Endothelial cell of umbilical vein (primary cell): ENCODE measurements at regions not wholly inside any gene's neighbourhood (a gene's known extent, or its start where the extent isn't known, plus 50 kb on each side); places are given as distances from the start of the nearest gene placed in this dataset.

Experiments
- BruUV-seq: library from RNA; stranded (reverse); fragments of 400-500 nt; replicated peaks from 2 replicates; lab custom pipeline; 2021; lab: Mats Ljungman, UMichigan
- CTCF ChIA-PET: fragments of 300-600, 350-600 bp; sonication (Branson Sonifier 250); formaldehyde crosslinking; loops from one replicate; lab custom pipeline; 2021; ENCODE audit warnings: antibody characterized with exemption, inconsistent platforms; lab: Charles Lee
- POLR2A ChIA-PET: fragments of 300-600, 350-600 bp; sonication (Branson Sonifier 250); formaldehyde crosslinking; loops from one replicate; lab custom pipeline; 2021; ENCODE audit warnings: antibody characterized with exemption, inconsistent platforms; lab: Charles Lee
- DNase-seq: peaks from one replicate; pipeline ENCODE4 v3.0.0-alpha.2; 2011; ENCODE audit warnings: low read depth, low spot score
- FAIRE-seq: peaks from 2 replicates; lab custom pipeline; 2011; peaks lifted over from hg19 to GRCh38; lab: Jason Lieb, UNC
- H2AFZ ChIP-seq: 2 replicates; pipeline ENCODE4 v1.6.0; 2012; ENCODE audit warnings: low read depth, low read length, control low read depth, inconsistent platforms
- H3K27ac ChIP-seq: 2 replicates; pipeline ENCODE4 v1.5.1; 2011; ENCODE audit warnings: low read depth, mild to moderate bottlenecking, control low read depth, low read length, moderate library complexity; ENCODE audit not compliant: insufficient read depth
- H3K27me3 ChIP-seq, 2 experiments: 2 replicates each; pipeline versions ENCODE4 v1.6.0 to v1.6.1; 2011; ENCODE audit warnings: low read length in 2 of 2, mixed read lengths in 1 of 2; ENCODE audit not compliant: control insufficient read depth in 2 of 2, insufficient read depth in 2 of 2
- H3K36me3 ChIP-seq, 2 experiments: 2 replicates in 1 of 2; 3 replicates in 1 of 2; pipeline ENCODE4 v1.5.1; 2011; ENCODE audit warnings: low read length in 2 of 2, mild to moderate bottlenecking in 1 of 2, moderate library complexity in 1 of 2; ENCODE audit not compliant: control insufficient read depth in 2 of 2, insufficient read depth in 2 of 2; ENCODE audit errors: extremely low read depth in 1 of 2
- H3K4me1 ChIP-seq: 3 replicates; pipeline ENCODE4 v1.5.1; 2011; ENCODE audit warnings: mild to moderate bottlenecking, low read length; ENCODE audit not compliant: control insufficient read depth, insufficient read depth; ENCODE audit errors: extremely low read depth
- H3K4me2 ChIP-seq: 2 replicates; pipeline ENCODE4 v1.6.1; 2011; ENCODE audit warnings: low read length, control low read depth, mixed read lengths; ENCODE audit not compliant: insufficient read depth
- H3K4me3 ChIP-seq, 3 experiments: fragments of 200-600 bp in 1 of 3; sonication (generic), shearing (Covaris generic) in 1 of 3; replicated peaks in 1 of 3; 2 replicates each; pipeline ENCODE4 v1.5.1; 2011 to 2016; ENCODE audit warnings: control low read depth in 3 of 3, low read length in 3 of 3, mild to moderate bottlenecking in 2 of 3, inconsistent platforms in 1 of 3, low read depth in 1 of 3, moderate library complexity in 1 of 3; ENCODE audit not compliant: insufficient read depth in 1 of 3
- H3K79me2 ChIP-seq: 2 replicates; pipeline ENCODE4 v1.6.0; 2012; ENCODE audit warnings: low read length, inconsistent platforms; ENCODE audit not compliant: control insufficient read depth, insufficient read depth
- H3K9ac ChIP-seq: replicated peaks from 2 replicates; pipeline ENCODE3; 2011; ENCODE audit warnings: low read length, control low read depth; ENCODE audit not compliant: insufficient read depth; ENCODE audit errors: extremely low read depth
- H3K9me1 ChIP-seq: replicated peaks from 3 replicates; pipeline ENCODE4 v1.6.0; 2011; ENCODE audit warnings: mild to moderate bottlenecking, low read length; ENCODE audit not compliant: control insufficient read depth, insufficient read depth; ENCODE audit errors: extremely low read depth
- H3K9me3 ChIP-seq: replicated peaks from 2 replicates; pipeline ENCODE4 v1.5.1; 2012; ENCODE audit warnings: low read length, inconsistent platforms; ENCODE audit not compliant: control insufficient read depth, insufficient read depth
- H4K20me1 ChIP-seq: replicated peaks from 2 replicates; pipeline ENCODE3; 2011; ENCODE audit warnings: mild to moderate bottlenecking, low read length; ENCODE audit not compliant: control insufficient read depth, insufficient read depth; ENCODE audit errors: extremely low read depth
- CTCF ChIP-seq, 2 donors: IDR thresholded peaks; 1 replicate in 1 of 2; 2 replicates in 1 of 2; pipeline ENCODE4 v1.5.1; 2011; ENCODE audit warnings: low read length in 2 of 2, mild to moderate bottlenecking in 2 of 2, moderate library complexity in 2 of 2, control low read depth in 1 of 2, inconsistent platforms in 1 of 2, low read depth in 1 of 2; ENCODE audit not compliant: insufficient read depth in 1 of 2; ENCODE audit errors: extremely low read depth in 1 of 2
- EZH2 ChIP-seq: IDR thresholded peaks from 2 replicates; pipeline ENCODE4 v1.6.1; 2012; ENCODE audit warnings: borderline replicate concordance, low read depth, mild to moderate bottlenecking, moderate library complexity, low read length, inconsistent platforms; ENCODE audit not compliant: severe bottlenecking
- FOS ChIP-seq: IDR thresholded peaks from 2 replicates; pipeline ENCODE4 v1.6.1; 2011; ENCODE audit warnings: mild to moderate bottlenecking, low read length, moderate library complexity, borderline replicate concordance; ENCODE audit not compliant: insufficient read depth
- GATA2 ChIP-seq: IDR thresholded peaks from 2 replicates; pipeline ENCODE4 v1.7.0; 2011; ENCODE audit warnings: low read depth, mild to moderate bottlenecking, moderate library complexity, mixed read lengths, low read length; ENCODE audit not compliant: insufficient read length, insufficient read depth
- JUN ChIP-seq: IDR thresholded peaks from 2 replicates; pipeline ENCODE4 v1.6.1; 2011; ENCODE audit warnings: borderline replicate concordance, low read depth; ENCODE audit not compliant: insufficient read length, insufficient read depth
- MYC ChIP-seq: IDR thresholded peaks from one replicate; pipeline ENCODE4 v1.6.1; 2011; ENCODE audit warnings: mild to moderate bottlenecking, low read depth, low read length
- POLR2A ChIP-seq: IDR thresholded peaks from 2 replicates; pipeline ENCODE4 v1.6.1; 2012; ENCODE audit warnings: low read depth, mild to moderate bottlenecking, control low read depth, low read length
- POLR2AphosphoS5 ChIP-seq: IDR thresholded peaks from 2 replicates; pipeline ENCODE4 v1.6.1; 2012; ENCODE audit warnings: low read depth, mild to moderate bottlenecking, control low read depth, low read length, moderate library complexity; ENCODE audit not compliant: insufficient read depth
- dilution Hi-C: fragments of 300-500 bp; cut with MboI; formaldehyde crosslinking; loops from one replicate; pipeline ENCODE4 v1.15.0; 2019; ENCODE audit warnings: low sequenced_read_pairs; ENCODE audit not compliant: extremely low pct_ligation_motif_present
- intact Hi-C: fragments of 100-400 bp; cut with micrococcal nuclease; formaldehyde crosslinking; loops from one replicate; pipeline ENCODE4 v1.10.0; 2022
- TF ChIP-seq, protein P1 (sequence below): IDR thresholded peaks from 2 replicates; pipeline ENCODE4 v1.6.1; 2011; ENCODE audit not compliant: insufficient read depth, insufficient read length

- Histone ChIP-seq H3K27me3 (peaks cover 0 to 10% of the 10 kb centered on the region in 2 experiments), H3K4me3 (no peak overlapping the region), H3K4me1 (no peaks in the 10 kb centered on the region), H2AFZ (no peak overlapping the region), H3K9ac (no peak overlapping the region), H4K20me1 (no peaks in the 10 kb centered on the region), H3K36me3 (no peaks in the 10 kb centered on the region), H3K9me3 (no peaks in the 10 kb centered on the region), H3K4me2 (no peak overlapping the region), H3K79me2 (no peaks in the 10 kb centered on the region), H3K9me1 (no peaks in the 10 kb centered on the region), H3K27ac (no peak overlapping the region)
- FAIRE-seq (no peak), DNase-seq (no peak)
- CTCF ChIA-PET = no interaction called here
- no TSS peak for BruUV-seq
- dilution Hi-C loops (no loop called here), intact Hi-C loops (no loop called here)
- TF ChIP-seq, protein P1, sequence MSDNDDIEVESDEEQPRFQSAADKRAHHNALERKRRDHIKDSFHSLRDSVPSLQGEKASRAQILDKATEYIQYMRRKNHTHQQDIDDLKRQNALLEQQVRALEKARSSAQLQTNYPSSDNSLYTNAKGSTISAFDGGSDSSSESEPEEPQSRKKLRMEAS = no peak
- TF ChIP-seq GATA2 (no peak), JUN (no peak), POLR2A (no peak)
- POLR2A ChIA-PET = no interaction called here
These were observed 313.1 kb downstream of the RPS24 start for GRCh38 chr10:78346721-78347120.

- Histone ChIP-seq H3K36me3 (no peaks in the 10 kb centered on the region), H3K27me3 (peaks cover 0 to 9% of the 10 kb centered on the region in 2 experiments), H2AFZ (no peak overlapping the region), H3K4me1 (no peaks in the 10 kb centered on the region), H3K79me2 (no peaks in the 10 kb centered on the region), H3K9me1 (no peaks in the 10 kb centered on the region), H3K4me3 (no peak overlapping the region), H3K9me3 (no peaks in the 10 kb centered on the region), H3K4me2 (no peak overlapping the region), H3K9ac (no peak overlapping the region), H3K27ac (no peak overlapping the region), H4K20me1 (no peaks in the 10 kb centered on the region)
- TF ChIP-seq GATA2 (no peak), POLR2A (no peak), POLR2AphosphoS5 (no peak), EZH2 (no peak), JUN (no peak), MYC (no peak), CTCF (IDR thresholded peaks at IDR 0.05; ENCODE audit: extremely low read depth in 1 of 2, insufficient read depth in 1 of 2, low read depth in 1 of 2, low read length in 2 of 2) (no peak), FOS (no peak)
- TF ChIP-seq, protein P1 = no peak
- dilution Hi-C loops (no loop called here), intact Hi-C loops (no loop called here)
- DNase-seq (no peak), FAIRE-seq (no peak)
- ChIA-PET POLR2A (no interaction called here), CTCF (no interaction called here)
- no TSS peak for BruUV-seq
These were observed 314.9 kb downstream of the RPS24 start for GRCh38 chr10:78348411-78349164.
